ENCODE measurements at regions not wholly inside any gene's neighbourhood (a gene's known extent, or its start where the extent isn't known, plus 50 kb on each side); places are given as distances from the start of the nearest gene placed in this dataset.

DNA sequence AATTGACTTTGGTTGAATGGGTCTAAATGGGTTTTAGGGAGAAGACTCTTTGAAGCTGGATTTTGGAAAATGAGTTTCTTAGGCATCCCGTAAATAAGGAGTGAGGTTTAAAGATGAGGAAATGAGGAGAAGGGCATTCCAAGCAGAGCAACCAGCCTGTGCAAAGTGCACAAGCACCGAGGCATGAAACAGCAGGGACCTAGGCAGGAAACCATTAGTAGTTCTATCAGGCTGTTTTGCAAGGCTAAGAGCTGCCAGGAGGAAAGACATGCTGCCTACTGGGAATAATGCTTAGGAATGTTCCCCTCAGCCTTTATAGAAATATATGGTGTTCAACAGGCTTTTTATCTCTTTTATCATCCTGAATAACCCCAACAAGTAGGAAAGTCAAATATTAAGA lies 153.1 kb upstream of the FGGY start:
- DNase-seq (ENCODE audit: low read depth, low spot score), result no peak

DNA sequence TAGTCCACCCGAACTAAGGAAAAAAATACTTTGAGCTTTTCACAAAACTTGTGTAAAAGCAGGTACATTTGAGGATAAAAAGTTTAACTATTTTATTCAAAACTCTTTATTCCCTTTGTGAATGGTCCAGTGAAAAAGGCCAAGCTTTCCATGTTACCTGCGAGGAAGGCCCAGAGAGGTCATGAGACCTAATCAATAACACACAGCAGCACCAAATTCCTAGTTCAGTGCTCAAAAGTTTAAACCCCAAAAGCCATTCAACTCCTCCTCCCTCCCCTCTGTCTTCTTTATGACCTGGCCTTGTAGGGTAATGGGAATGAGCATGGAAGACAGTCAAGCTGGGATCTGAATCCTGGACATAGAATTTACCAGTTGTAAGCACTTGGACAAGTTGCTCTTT lies 151.9 kb upstream of the FGGY start:
- no peak for DNase-seq (ENCODE audit: low read depth, low spot score)

DNA sequence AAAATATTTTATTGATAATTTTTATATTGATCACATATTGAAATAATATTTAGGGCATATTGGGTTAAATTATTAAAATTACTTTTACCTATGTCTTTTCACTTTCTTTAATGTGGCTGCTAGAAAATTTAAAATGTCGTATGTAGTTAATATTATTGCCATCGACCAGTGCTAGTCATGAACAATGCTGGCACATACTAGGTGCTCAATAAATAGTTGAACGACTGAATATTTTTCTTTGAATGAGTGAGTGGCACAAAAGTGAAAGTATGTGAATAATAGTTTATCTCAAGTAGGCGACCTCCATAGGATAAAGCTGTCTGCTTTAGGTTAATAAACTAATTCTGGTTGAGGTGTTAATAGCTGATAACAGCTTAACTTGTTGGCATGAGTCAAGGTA lies 150.8 kb upstream of the FGGY start:
- no peak for DNase-seq (ENCODE audit: low read depth, low spot score)

DNA sequence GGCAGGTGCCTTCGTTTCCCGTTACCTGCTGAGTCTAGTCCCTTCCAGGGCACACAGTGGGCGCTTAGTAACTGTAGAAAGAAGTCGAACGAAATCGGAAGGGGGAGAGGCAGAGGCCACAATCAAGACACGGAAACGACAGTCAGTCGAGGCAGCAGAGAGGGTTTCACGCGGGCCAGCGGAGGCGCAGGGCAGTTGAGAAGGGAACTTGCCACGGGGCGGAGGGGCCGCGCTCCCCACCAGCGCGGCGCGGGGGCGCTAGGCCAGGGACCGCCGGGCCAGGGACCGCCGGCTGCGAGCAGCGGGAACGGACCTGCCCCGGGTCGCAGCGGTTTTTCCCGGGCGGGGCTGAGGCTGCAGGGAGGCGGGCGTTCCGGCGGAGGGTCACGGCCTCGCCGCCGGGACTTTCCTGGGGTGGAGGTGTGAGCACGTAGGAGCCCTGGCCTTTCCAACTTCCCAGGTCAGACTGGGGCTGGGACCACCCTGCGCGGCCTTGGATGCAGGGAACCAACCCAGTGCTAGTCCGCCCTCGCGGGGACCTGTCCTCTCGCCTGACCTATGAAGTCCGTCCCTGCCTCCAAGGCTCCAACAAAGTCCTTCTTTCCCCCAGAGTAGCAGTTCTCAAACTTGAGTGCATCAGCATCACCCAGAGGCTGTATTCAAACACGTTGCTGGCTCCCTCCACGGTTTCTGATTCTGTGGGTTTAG lies 150.1 kb upstream of the FGGY start:
- no peak for DNase-seq (ENCODE audit: low read depth, low spot score)

DNA sequence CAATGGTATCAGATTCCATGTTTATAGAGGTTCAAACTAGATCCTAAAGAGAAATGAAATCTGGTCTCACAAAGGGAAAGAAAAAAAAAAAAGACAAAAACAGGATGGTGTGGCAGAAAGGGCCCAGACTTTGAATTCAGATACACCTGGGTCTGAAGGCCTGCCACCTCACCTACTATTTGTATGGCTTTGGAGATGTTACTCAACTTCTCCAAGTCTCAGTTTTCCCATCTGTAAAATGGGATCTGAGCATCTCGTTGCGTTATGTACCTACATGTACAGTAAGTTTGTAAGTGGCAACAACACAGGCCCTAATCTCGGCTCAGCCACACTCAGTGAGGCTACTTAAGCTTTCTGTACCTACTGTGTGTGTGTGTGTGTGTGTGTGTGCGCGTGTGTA lies 147.5 kb upstream of the FGGY start:
- DNase-seq (ENCODE audit: low read depth, low spot score), result no peak

DNA sequence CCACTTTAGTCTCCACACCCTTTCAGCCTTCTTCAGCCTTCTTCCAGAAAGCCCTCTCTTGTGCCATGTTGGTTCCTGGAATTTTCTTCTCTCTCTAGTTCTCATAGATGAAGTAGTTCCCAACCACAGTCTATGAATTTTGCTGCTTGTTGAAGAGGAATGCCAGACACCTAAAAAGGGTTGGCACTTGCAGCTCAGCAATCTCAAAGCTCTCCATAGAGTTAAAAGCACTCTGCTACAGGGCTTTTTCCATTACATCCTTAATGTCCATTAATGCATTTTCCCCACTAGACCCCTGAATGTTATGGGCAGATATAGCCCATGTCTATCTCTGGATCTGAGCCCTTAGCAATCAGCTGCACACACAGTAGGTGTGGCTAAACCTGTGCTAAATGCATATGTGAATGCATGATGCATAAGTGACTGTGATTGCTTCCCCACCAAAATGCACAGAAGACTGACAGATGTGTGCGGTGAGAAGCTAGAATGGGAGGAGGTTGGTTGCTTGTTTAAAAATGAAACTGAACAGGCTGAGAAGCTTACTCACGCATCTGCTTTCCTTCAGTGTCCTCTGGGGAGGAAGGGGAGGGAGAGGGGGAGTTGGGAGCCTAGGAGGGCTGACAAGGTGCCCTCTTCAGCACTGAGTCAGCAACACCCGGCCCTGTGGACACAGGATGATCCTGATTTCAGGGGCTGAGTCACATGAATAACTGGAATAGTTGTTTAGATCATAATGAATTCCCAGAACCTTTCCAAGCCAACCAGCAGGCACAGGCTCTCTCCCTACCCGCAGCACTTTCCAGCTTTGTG lies 146.1 kb upstream of the FGGY start:
- DNase-seq (ENCODE audit: low read depth, low spot score), result no peak

DNA sequence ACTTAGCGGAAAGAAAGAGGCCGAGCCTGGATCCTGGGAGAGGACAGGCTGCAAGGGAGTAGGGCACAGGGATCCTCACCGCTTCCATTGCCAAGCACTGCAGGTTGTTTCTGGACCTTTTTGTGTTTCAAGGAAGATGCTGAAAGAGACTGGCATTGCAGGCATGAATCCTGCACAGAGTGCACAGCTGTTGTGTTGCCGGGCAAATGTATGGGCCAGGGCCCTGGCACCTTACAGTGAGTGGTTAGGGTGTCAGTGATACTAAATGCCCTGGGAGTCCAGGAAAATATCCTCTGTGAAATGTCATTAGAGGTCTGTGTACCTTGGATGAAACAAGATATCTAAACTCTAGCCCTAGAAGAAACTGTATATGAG lies 145.5 kb upstream of the FGGY start:
- no peak for DNase-seq (ENCODE audit: low read depth, low spot score)

DNA sequence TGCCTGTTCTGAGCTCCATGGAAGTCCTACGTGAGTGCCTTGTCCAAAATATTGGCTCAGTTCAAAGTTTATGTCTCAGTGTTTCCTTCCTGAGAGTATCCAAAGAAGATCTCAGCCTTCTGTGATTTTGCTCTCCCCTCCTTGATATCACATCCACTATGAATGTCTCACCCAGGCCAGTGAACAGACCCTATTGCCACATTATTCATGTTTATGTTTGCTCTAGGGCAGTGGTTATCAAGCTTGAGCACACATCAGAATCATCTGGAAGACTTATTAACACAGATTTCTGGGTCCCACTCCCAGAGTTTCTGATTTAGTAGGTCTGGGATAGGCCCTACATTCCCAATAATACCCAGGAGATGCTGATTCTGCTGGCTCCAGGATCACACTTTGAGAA lies 145.0 kb upstream of the FGGY start:
- DNase-seq (ENCODE audit: low read depth, low spot score), result no peak

DNA sequence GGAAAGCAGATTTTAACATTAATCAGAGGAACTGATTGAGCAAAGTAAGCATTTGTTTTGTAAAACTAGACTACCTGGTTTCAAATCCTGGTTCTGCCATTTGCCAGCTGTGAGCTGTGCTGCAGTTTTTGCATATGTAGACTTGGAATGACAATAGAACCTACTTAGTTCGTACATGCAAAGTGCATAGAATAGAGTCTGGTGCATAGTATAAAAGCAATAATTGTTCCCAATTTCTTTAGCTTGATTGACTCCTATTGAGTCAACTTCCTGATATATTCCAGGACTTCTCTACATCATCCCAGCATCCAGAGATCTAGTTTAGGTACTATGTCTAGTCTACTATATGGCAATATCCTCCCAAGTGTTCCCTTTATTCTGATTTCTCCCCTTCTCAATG lies 144.4 kb upstream of the FGGY start:
- no peak for DNase-seq (ENCODE audit: low read depth, low spot score)

DNA sequence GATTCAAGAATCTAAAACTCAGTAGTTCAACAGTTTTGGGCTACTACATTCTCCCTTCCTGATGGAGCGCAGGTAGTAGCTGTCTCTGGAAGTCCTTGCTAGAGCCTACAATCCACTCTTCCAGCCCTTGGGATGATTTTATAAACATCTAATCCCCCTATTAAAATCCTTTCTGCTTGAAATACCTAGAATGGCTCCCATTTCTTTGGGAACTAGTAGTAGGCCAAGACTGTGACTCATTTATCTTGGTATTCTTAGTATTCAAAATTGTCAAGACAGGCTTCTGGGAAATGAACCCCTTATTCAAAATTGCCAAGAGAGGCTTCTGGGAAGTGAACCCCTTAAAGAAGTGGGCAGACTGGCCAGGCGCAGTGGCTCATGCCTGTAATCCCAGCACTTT lies 142.5 kb upstream of the FGGY start:
- no peak for DNase-seq (ENCODE audit: low read depth, low spot score)

DNA sequence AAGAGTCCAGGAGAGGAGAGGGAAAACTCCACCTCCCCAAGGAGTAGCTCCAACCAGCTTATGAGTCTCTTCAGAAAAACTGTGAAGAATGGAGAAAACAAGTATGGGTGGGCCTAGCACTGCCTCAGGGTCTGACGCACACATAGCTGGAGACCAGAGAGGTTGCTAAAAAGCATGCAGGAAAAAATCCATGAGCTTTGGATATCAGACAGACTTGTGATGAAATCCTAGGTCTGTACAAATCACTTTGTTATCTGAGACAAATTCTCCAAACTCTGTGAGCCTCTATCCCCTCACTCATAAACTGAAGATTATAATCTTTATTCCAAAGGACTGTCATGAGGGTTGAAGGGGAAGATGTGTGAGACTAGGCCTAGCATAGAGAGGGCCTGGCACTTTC lies 141.5 kb upstream of the FGGY start:
- DNase-seq (ENCODE audit: low read depth, low spot score), result no peak

DNA sequence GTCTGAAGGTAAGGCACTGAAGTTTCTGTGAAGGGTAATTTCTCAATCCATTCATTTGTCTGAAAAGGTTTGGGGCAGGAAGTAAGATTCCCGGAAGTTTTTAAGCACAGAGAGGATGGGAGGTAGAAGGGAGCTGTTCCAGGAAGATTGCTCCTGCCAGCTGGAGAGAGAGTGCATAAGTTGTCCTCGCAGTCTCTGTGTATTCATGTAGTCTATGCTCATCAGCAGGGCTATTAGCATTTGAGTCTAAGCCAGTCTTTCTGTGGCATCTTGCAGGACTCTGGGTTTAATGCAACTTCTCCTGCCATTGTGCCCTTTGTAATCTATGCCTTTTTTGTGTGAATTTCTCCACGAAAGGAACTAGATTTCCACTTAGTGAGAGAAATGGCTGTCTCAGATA lies 140.8 kb upstream of the FGGY start:
- DNase-seq (ENCODE audit: low read depth, low spot score), result no peak

DNA sequence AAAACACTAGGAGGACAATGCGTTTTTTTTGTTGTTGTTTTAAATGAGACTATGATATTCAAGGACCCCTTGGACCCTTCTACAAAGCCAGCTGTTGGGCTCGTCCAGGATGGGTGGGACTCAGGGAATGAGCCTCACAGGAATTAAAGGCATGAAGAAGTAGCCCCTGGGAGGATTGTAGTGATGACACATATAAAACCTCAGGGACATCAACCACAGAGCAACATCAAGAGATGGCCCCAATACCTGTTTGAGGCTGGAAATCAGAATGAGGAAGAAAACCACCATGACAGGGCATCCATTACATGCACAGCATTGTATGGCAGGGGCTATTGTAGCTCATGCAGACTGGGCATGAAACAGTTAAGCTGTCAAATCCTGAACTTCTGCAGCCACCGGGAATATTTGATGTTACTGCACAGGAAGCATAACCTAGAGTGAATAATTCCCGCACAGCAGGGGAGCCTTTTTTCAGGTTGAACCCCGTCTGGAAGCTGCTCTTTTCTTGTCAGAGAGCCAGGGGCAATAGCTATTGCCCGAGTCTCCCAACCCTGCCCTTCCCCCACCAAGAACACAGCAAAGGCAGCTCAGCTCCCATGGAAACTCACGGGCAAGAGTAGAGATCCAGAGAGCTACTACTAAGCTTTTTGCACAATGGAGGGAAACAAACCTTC lies 140.2 kb upstream of the FGGY start:
- DNase-seq (ENCODE audit: low read depth, low spot score), result no peak

DNA sequence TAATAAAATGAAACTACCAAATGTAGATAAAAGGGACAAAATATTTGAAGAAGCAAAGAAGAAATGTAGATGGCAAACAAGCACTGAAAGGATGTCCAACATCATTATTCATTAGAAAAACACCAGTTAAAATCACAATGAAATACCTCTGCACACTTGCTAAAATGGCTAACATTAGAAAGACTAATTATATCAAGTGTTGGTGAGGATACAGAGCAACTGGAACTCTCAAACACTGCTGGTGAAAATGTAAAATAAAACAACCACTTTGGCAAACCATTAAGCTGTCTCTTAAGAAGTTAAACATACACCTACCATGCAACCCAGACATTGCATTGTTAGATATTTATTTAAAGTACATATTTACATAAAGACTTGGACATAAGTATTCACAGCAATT lies 138.6 kb upstream of the FGGY start:
- no peak for DNase-seq (ENCODE audit: low read depth, low spot score)

DNA sequence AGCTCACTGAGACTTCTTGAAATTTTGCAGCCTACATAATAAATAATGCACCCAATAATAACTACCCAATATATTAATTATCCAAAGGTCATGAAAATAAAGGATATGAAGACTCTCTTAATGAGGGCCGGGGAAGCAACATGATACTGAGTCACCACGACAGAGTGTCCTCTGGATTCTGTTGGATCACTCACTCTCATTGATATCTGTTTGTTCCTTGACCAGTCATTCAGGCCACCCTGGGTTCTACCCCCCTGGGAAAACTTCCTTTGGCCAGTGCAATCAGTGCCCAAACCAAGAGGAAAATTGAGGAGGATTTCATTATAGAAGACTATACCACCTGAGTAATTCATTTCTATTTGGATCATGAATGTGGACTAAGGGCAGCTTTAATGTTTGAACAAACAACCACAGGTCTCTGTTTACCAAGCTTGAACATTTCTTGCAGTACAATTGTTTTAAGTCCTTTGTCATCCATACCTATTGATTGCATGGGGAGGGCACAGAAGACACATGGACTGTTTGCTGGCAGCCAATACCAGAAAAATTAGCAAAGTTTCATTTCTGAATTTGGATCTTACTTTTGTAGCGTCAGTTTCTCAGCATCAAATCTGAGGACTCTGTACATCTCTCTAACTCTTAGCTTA lies 137.2 kb upstream of the FGGY start:
- no peak for DNase-seq (ENCODE audit: low read depth, low spot score)

DNA sequence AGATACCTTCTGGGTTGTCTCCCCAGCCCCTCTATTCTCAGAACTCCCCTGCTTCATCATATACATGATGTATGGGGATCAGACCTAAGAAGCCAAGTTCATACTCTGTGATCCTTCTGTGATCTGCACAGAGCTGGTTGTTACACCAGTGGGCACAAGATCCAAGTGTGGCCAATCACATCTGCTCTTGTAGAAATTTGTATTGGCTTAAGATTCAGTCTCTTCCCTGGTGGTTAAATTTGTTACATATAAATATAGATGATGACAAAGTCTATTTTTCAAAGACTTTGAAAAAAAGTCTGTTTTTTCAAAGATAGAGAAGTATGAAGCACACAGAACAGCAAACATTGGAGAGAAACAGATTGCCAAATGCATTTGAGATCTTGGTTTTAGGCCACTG lies 135.8 kb upstream of the FGGY start:
- DNase-seq (ENCODE audit: low read depth, low spot score), result no peak

DNA sequence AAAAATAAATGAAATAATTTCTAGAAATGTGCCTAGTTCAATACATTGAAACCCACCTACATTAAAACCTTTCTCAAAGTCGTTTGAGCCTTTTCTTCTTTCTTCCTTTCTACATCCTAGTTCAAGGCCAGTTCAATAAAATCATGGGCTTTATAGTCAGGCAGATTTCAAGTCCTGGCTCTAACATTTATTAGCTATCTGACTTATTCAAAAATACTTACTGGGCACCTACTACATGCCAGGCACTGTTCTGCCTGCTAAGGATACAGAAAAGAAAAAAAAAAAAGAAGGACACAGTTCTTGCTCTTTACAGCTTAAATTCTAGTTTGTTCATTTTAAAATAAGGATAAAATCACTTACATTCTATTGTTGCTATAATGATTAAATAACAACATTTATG lies 134.2 kb upstream of the FGGY start:
- DNase-seq (ENCODE audit: low read depth, low spot score), result no peak

DNA sequence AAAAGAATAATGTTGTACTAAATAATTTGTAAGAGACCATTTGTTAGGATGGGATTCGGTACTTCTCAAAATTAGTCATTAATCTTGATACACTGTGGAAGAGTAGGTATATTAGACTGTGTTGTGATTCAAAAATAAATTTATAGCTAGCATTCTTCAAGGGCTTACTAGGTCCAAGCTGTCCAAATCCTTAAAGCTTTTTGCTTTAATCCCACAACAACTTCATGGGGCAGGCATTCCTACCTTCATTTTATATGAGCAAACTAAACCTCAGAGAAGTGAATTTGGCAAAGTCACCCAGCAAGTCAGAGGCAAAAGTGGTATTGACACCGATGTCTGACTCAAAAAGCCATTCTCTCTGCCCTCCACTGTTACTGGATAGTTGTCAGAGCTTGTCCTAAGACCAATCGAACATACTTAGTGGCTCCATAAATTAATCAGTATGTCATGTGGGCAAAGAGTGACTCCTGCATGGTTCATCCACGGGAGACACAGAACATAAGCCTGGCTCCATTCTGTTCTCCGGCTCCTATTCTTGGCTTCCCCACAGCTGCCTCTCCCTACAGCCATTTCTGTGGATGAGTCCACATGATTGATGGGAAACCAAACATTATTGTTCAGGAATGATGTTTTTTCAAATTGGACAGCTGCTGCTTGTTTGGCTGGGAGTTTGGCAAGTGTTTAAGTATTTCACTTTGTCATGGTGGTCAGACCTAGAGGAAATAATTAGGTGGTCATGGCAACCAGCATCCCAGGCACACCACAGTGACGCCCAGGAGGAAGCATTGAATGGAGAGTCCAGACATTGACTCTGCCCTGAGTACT lies 133.4 kb upstream of the FGGY start:
- no peak for DNase-seq (ENCODE audit: low read depth, low spot score)

DNA sequence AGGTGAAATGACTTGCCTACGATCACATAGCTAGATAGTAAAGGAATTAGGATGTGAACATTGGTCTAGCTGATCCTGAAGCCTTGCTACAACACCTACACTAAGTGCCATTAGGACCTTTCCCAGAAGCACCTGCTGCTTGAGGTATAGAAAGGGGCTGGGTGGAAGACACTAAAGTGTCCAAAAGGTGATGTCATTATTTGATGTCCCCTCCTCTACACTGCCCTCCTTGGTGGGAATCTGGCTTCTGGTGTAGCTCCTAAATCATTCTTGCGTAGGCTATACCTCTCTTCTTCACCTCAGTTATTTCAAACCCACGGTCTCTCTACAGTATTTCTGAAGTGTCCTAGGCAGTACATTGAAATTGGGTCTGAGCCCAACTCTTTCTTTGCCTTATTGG lies 132.5 kb upstream of the FGGY start:
- no peak for DNase-seq (ENCODE audit: low read depth, low spot score)

DNA sequence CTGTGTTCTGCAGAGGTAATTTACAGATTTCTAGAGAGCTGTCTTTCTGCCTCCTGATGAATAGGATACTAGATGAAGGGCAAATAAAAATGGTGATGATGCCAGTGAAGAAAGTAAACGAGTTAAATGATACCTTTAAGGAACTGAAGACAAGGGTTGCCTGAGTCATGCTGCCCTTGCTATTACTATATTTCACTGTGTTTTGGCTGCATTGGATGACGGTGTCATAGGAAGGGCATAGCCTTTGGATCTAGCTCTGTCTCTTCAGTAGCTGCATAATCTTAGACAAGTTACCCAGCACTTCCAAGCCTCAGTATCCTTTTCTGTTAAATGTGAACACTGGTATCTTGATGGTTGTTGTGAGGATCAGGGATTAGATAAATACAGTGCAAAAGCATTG lies 131.5 kb upstream of the FGGY start:
- no peak for DNase-seq (ENCODE audit: low read depth, low spot score)

DNA sequence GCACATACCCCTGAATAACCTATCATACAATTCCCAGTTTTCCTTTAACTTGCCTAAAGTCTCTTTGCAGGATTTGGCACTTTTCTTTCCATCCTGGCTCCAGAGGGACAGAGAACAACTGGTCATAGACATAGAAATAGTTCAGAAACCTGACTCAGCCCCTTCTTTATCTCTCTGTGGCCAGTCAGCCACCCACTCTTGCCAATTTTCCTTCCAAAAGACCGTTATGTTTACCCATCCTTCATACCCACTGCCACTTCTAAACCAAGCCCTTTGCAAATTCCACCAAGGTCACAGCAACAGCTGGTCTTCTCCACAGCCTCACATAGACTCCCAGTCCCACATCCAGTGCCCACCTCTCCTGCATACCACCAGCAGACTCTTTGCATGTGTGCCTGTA lies 127.2 kb upstream of the FGGY start:
- no peak for DNase-seq (ENCODE audit: low read depth, low spot score)

DNA sequence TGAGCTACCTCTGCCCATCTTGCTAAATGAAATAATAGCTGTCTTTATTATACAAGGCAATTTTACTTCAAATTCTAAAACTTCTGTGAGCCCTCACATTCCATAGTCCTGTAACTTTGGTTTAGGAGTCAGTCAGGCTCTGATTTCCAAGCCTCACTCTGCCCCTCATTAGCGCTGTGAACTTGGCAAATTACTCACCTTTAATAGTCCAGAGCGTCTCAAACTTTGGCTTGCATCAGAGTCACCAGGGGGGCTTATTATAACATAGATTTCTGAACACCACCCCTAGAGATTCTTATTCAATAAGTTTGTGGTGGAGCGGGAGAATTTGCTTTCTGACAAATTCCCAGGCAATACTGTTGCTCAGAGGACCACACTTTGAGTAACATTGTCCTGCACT lies 126.2 kb upstream of the FGGY start:
- DNase-seq (ENCODE audit: low read depth, low spot score), result no peak
